HEK293T (cell line): ENCODE measurements at regions not wholly inside any gene's neighbourhood (a gene's known extent, or its start where the extent isn't known, plus 50 kb on each side); places are given as distances from the start of the nearest gene placed in this dataset.

Experiments used
- CTCF ChIA-PET: fragments of 350-600 bp; formaldehyde crosslinking; extraction: SDS; loops from one replicate; lab custom pipeline; 2021; ENCODE audit warnings: antibody characterized with exemption, inconsistent platforms; lab: Yijun Ruan, JAX
- POLR2A ChIA-PET: fragments of 350-600 bp; formaldehyde crosslinking; extraction: SDS; loops from one replicate; lab custom pipeline; 2020; ENCODE audit warnings: antibody characterized with exemption, inconsistent platforms; lab: Yijun Ruan, JAX
- DNase-seq: peaks from one replicate; pipeline ENCODE4 v3.0.0; 2012; ENCODE audit warnings: mixed read lengths; ENCODE audit errors: extremely low spot score
- ARNT ChIP-seq: fragments of 450-650 bp; IDR thresholded peaks from 2 replicates; pipeline ENCODE4 v1.6.1; 2017; ENCODE audit warnings: mild to moderate bottlenecking
- BHLHE40 ChIP-seq: fragments of 450-650 bp; IDR thresholded peaks from 2 replicates; pipeline ENCODE4 v1.6.1; 2016; ENCODE audit warnings: mild to moderate bottlenecking, moderate library complexity, borderline replicate concordance
- CTBP1 ChIP-seq: fragments of 450-650 bp; IDR thresholded peaks from 2 replicates; pipeline ENCODE4 v1.6.1; 2016; ENCODE audit warnings: borderline replicate concordance
- ELF4 ChIP-seq: fragments of 450-650 bp; IDR thresholded peaks from 2 replicates; pipeline ENCODE4 v1.6.1; 2017; ENCODE audit warnings: antibody characterized with exemption
- FOXA1 ChIP-seq: fragments of 450-650 bp; IDR thresholded peaks from 2 replicates; pipeline ENCODE4 v1.6.1; 2016; ENCODE audit warnings: mild to moderate bottlenecking
- FOXK2 ChIP-seq: fragments of 450-650 bp; IDR thresholded peaks from 2 replicates; pipeline ENCODE4 v1.6.1; 2016; ENCODE audit warnings: mild to moderate bottlenecking
- FOXM1 ChIP-seq: fragments of 450-650 bp; IDR thresholded peaks from 2 replicates; pipeline ENCODE4 v1.6.1; 2017; ENCODE audit warnings: mild to moderate bottlenecking, borderline replicate concordance
- HDGF ChIP-seq: fragments of 450-650 bp; IDR thresholded peaks from 2 replicates; pipeline ENCODE4 v1.6.1; 2017; ENCODE audit warnings: antibody characterized with exemption, borderline replicate concordance
- L3MBTL2 ChIP-seq: fragments of 450-650 bp; conservative IDR thresholded peaks from 2 replicates; pipeline ENCODE4 v1.6.1; 2016; ENCODE audit warnings: mild to moderate bottlenecking
- LEF1 ChIP-seq: fragments of 450-650 bp; IDR thresholded peaks from 2 replicates; pipeline ENCODE4 v1.6.1; 2017; ENCODE audit warnings: mild to moderate bottlenecking, borderline replicate concordance
- NFRKB ChIP-seq: fragments of 450-650 bp; IDR thresholded peaks from 2 replicates; pipeline ENCODE4 v1.6.1; 2016; ENCODE audit warnings: mild to moderate bottlenecking, moderate library complexity
- SP1 ChIP-seq: fragments of 450-650 bp; IDR thresholded peaks from 2 replicates; pipeline ENCODE4 v1.6.1; 2017
- SUZ12 ChIP-seq: fragments of 450-650 bp; IDR thresholded peaks from 2 replicates; pipeline ENCODE4 v1.6.1; 2016; ENCODE audit warnings: mild to moderate bottlenecking
- TARDBP ChIP-seq: fragments of 450-650 bp; IDR thresholded peaks from 2 replicates; pipeline ENCODE4 v1.6.1; 2016
- ZNF384 ChIP-seq: fragments of 450-650 bp; IDR thresholded peaks from 2 replicates; pipeline ENCODE4 v1.6.1; 2016
- TF ChIP-seq, protein P1 (sequence below): fragments of 450-650 bp; IDR thresholded peaks from 2 replicates; pipeline ENCODE4 v1.6.1; 2016

DNA sequence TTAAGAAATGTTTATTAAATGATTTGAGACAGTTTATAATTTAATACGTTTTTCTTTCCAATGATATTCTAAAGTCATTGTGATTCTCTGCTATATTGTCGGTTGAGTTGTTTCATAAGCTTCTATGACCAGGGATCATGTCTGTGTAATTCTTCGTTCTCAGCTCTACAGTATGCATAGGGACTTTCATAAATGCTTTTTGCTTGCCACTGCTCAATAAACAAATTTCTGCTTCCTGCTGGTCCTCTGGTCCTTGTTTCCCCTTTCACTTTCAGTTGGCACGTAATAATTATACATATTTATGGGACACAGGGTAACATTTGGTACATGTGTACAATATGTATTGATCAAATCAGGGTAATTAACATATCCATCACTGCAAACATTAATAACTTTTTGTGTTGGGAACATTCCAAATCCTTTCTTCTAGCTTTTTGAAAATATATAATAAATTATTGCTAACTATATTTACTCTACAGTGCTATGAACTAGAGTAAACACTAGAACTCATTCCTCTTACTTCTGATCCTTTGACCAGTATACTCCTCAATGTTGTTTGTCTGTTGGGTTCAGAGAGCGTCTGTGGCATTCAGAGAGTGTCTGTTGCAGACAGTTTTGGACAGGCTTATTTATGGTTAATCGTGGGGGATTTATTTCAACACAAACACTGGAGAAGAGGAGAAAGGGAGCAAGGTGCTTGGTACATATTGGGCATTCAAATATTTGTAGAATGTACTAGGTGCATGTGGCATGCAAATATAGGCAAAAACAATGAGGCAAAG is 68.3 kb upstream of the SPANXB1 start:
- ChIA-PET CTCF (no interaction called here), POLR2A (no interaction called here)
- no peak for DNase-seq
- no peak for TF ChIP-seq SUZ12
- TF ChIP-seq HDGF, result no peak
- TF ChIP-seq ELF4, result no peak

DNA sequence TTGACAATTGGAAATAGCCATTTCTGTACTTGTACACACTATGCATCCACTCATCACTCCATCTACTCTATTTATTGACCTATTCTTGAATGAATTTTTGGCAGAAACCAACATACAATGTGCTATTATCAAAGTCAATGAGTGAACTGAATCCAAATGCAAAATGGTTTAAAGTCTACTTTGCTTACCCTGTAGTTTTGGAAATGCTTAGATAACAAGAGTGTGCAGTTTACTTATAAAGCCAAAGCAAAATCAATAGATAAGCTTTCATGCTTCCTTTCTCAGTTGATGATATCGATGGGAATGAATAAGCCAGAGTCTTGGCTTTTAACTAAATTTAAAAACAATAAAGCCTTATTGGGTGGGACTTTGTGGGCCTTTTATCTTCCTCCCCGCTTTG is 58.9 kb upstream of the SPANXB1 start:
- no peak for DNase-seq
- POLR2A ChIA-PET, result no interaction called here
- TF ChIP-seq ARNT (no peak), FOXA1 (no peak), ZNF384 (no peak), CTBP1 (no peak), SUZ12 (no peak)
- CTCF ChIA-PET, result no interaction called here

DNA sequence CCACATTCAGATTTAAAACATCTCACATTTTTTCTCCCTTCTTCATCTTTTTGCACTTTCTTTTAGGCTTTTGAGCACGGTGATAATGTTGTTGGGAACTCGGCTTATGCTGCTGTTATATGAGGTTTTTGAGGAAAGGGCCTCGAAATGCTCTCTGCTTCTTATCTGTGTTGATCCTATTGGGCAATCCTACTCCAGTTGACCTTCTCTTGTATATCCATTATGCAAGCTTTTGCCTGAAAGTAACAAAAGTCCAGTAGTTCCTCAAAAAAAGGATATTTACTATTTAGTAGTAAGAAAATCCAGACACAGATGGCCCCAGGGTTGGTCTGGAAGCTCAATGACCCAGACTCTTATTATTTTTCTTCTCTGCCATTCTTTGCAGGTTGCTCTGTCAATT is 57.7 kb upstream of the SPANXB1 start:
- no peak for TF ChIP-seq TARDBP
- no peak for TF ChIP-seq ARNT
- POLR2A ChIA-PET, result no interaction called here
- DNase-seq, result no peak
- CTCF ChIA-PET, result no interaction called here

DNA sequence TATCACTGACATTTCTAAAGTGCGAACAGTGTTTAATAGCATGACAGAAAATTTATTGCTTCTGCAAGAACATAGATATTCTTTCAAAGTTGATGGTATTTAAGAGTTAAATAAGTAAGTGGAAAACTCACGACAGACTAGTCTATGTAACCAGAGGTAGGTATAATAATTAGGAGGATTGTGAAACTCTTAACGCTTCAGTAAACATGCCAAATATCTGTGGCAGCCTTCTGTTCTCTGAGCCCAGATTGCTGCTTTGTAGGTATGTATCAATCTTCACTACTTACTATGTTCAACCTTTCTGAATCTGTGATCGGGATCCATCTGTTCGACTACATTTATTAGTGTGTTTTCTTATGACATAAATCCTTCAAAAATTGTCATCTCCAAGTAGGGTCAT is 53.6 kb upstream of the SPANXB1 start:
- ChIA-PET CTCF (no interaction called here), POLR2A (no interaction called here)
- TF ChIP-seq ZNF384 (no peak), FOXK2 (no peak)

DNA sequence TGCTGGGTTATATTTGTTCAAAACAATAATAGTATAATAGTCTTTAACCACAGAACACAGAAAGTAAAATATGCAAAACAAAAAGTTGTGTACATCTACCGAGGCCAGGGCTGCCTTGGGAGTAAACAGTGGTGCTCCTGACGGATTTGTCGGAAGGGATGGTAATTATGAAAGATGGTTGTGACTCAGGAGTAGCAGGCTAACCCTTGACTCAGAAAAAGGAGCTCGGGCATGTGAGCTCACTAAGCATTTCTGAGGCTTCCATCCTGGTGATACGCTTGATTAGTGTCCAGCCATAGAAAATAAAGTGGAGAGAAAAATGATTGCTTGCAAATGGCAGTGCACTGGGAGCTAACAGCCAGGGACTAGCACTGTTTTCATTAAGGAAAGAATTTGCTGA is 53.2 kb upstream of the SPANXB1 start:
- POLR2A ChIA-PET, result no interaction called here
- TF ChIP-seq L3MBTL2, result no peak
- TF ChIP-seq SP1, result no peak
- TF ChIP-seq ARNT, result no peak
- no peak for TF ChIP-seq CTBP1
- TF ChIP-seq FOXA1, result no peak
- no peak for TF ChIP-seq ZNF384
- TF ChIP-seq FOXK2, result no peak
- no peak for TF ChIP-seq NFRKB
- TF ChIP-seq BHLHE40, result no peak
- TF ChIP-seq, protein P1, sequence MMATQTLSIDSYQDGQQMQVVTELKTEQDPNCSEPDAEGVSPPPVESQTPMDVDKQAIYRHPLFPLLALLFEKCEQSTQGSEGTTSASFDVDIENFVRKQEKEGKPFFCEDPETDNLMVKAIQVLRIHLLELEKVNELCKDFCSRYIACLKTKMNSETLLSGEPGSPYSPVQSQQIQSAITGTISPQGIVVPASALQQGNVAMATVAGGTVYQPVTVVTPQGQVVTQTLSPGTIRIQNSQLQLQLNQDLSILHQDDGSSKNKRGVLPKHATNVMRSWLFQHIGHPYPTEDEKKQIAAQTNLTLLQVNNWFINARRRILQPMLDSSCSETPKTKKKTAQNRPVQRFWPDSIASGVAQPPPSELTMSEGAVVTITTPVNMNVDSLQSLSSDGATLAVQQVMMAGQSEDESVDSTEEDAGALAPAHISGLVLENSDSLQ, result no peak
- TF ChIP-seq HDGF, result no peak
- no peak for TF ChIP-seq ELF4
- no peak for TF ChIP-seq LEF1
- TF ChIP-seq SUZ12, result no peak
- TF ChIP-seq FOXM1, result no peak
- TF ChIP-seq TARDBP, result no peak

More for the DNA sequence above, 53.6 kb upstream of the SPANXB1 start:
- DNase-seq, result no peak

More for the DNA sequence above, 53.2 kb upstream of the SPANXB1 start:
- DNase-seq, result no peak
- CTCF ChIA-PET, result no interaction called here
